K562 (cell line): ENCODE measurements at regions not wholly inside any gene's neighbourhood (a gene's known extent, or its start where the extent isn't known, plus 50 kb on each side); places are given as distances from the start of the nearest gene placed in this dataset.

Experiments
- ATAC-seq: fragments of 200-7000 bp; cut with Tn5 transposase; 3 replicates; pipeline ENCODE4 v1.9.1; 2020; ENCODE audit warnings: moderate library complexity
- BruUV-seq: library from RNA; stranded (reverse); fragments of 400-500 nt; replicated peaks from 2 replicates; lab custom pipeline; 2021; lab: Mats Ljungman, UMichigan
- CTCF ChIA-PET: fragments of 300-600 bp; formaldehyde crosslinking; extraction: SDS; loops from one replicate; lab custom pipeline; 2021; ENCODE audit warnings: low intra/inter-chr PET ratio; lab: Yijun Ruan, JAX
- POLR2A ChIA-PET: fragments of 300-600, 350-650 bp; sonication (Branson Sonifier 250); formaldehyde crosslinking; extraction: SDS; loops from one replicate; lab custom pipeline; 2021; ENCODE audit warnings: antibody characterized with exemption, inconsistent platforms; lab: Yijun Ruan, JAX
- DNase-seq, 4 experiments: peaks; one replicate each; pipeline versions ENCODE4 v3.0.0 to v3.0.0-alpha.2; 2011 to 2018; ENCODE audit warnings: low spot score in 3 of 4, mixed read lengths in 3 of 4; ENCODE audit errors: extremely low read depth in 1 of 4
- FAIRE-seq: peaks from 2 replicates; lab custom pipeline; 2011; peaks lifted over from hg19 to GRCh38; lab: Jason Lieb, UNC
- H2AFZ ChIP-seq: 2 replicates; pipeline ENCODE4 v1.6.0; 2011; ENCODE audit warnings: low read depth, low read length, control low read depth, inconsistent platforms
- H3K27ac ChIP-seq: fragments of 200-600 bp; 3 replicates; pipeline ENCODE4 v1.8.0; 2011; ENCODE audit warnings: low read depth, mild to moderate bottlenecking, control low read depth, inconsistent platforms, low read length, moderate library complexity, mixed read lengths; ENCODE audit errors: extremely low read depth
- H3K27me3 ChIP-seq, 2 experiments: fragments of 300-600 bp in 1 of 2; 2 replicates in 1 of 2; 3 replicates in 1 of 2; pipeline versions ENCODE4 v1.6.0 to v1.8.0; 2011; ENCODE audit warnings: inconsistent platforms in 2 of 2, low read length in 2 of 2, mild to moderate bottlenecking in 1 of 2, mixed read lengths in 1 of 2, moderate library complexity in 1 of 2; ENCODE audit not compliant: control insufficient read depth in 2 of 2, insufficient read depth in 2 of 2
- H3K36me3 ChIP-seq: fragments of 300-600 bp; 3 replicates; pipeline ENCODE4 v1.8.0; 2011; ENCODE audit warnings: mild to moderate bottlenecking, low read length, inconsistent platforms; ENCODE audit not compliant: control insufficient read depth, insufficient read depth
- H3K4me1 ChIP-seq, 2 experiments: fragments of 200-600 bp in 1 of 2; replicated peaks in 1 of 2; 2 replicates in 1 of 2; 3 replicates in 1 of 2; pipeline versions ENCODE4 v1.5.1 to v1.8.0; 2011; ENCODE audit warnings: inconsistent platforms in 2 of 2, low read length in 2 of 2, mild to moderate bottlenecking in 1 of 2, mixed read lengths in 1 of 2, moderate library complexity in 1 of 2; ENCODE audit not compliant: control insufficient read depth in 2 of 2, insufficient read depth in 2 of 2
- H3K4me2 ChIP-seq: 2 replicates; pipeline ENCODE4 v1.6.1; 2011; ENCODE audit warnings: low read length, control low read depth, inconsistent platforms, mixed read lengths; ENCODE audit not compliant: insufficient read depth
- H3K4me3 ChIP-seq: fragments of 200-600 bp; sonication (generic), shearing (Covaris generic); 2 replicates; pipeline ENCODE4 v1.5.1; 2016; ENCODE audit warnings: control low read depth, inconsistent platforms
- H3K79me2 ChIP-seq: fragments of 200-600 bp; 3 replicates; pipeline ENCODE4 v1.8.0; 2011; ENCODE audit warnings: low read length, inconsistent platforms; ENCODE audit not compliant: control insufficient read depth, insufficient read depth
- H3K9ac ChIP-seq, 2 experiments: 2 replicates each; pipeline versions ENCODE4 v1.6.0 to v1.6.1; 2011; ENCODE audit warnings: low read depth in 2 of 2, low read length in 2 of 2, control low read depth in 1 of 2, inconsistent platforms in 1 of 2, mild to moderate bottlenecking in 1 of 2, mixed read lengths in 1 of 2; ENCODE audit not compliant: insufficient read depth in 1 of 2
- H3K9me1 ChIP-seq: one replicate; pipeline ENCODE4 v1.6.0; 2011; ENCODE audit warnings: inconsistent platforms, mild to moderate bottlenecking, low read length, moderate library complexity; ENCODE audit not compliant: control insufficient read depth, insufficient read depth
- H3K9me3 ChIP-seq: replicated peaks from 2 replicates; pipeline ENCODE4 v1.5.1; 2011; ENCODE audit warnings: low read depth, low read length, inconsistent platforms; ENCODE audit not compliant: control insufficient read depth, insufficient read depth
- H4K20me1 ChIP-seq: replicated peaks from 2 replicates; pipeline ENCODE4 v1.6.1; 2011; ENCODE audit warnings: low read length, inconsistent platforms, mixed read lengths; ENCODE audit not compliant: control insufficient read depth, insufficient read depth
- ATF2 ChIP-seq: sonication (generic); formaldehyde crosslinking; IDR thresholded peaks from 2 replicates; pipeline ENCODE4 v1.8.1; 2022; ENCODE audit warnings: missing genetic modification reagents
- CHD1 ChIP-seq: fragments of 200-600 bp; sonication (generic); IDR thresholded peaks from one replicate; pipeline ENCODE4 v1.6.1; 2012; ENCODE audit warnings: mild to moderate bottlenecking, moderate library complexity, low read length, inconsistent platforms
- DMBX1 ChIP-seq: fragments of 250-450 bp; sonication (Bioruptor Pico); IDR thresholded peaks from 2 replicates; pipeline ENCODE4 v1.8.0; 2022; ENCODE audit warnings: inconsistent platforms, mild to moderate bottlenecking, moderate library complexity, borderline replicate concordance
- E2F1 ChIP-seq: sonication (generic); formaldehyde crosslinking; IDR thresholded peaks from 2 replicates; pipeline ENCODE4 v1.8.1; 2023; ENCODE audit warnings: mild to moderate bottlenecking, missing genetic modification reagents, moderate library complexity
- GABPB1 ChIP-seq: sonication (generic); formaldehyde crosslinking; IDR thresholded peaks from 2 replicates; pipeline ENCODE4 v1.8.0; 2022; ENCODE audit warnings: mild to moderate bottlenecking, missing genetic modification reagents
- GTF2A2 ChIP-seq: IDR thresholded peaks from 2 replicates; pipeline ENCODE4 v1.6.1; 2016; ENCODE audit warnings: mild to moderate bottlenecking, missing genetic modification characterization, missing compliant biosample characterization
- MTA3 ChIP-seq: fragments of 450-650 bp; formaldehyde crosslinking; IDR thresholded peaks from 2 replicates; pipeline ENCODE4 v1.6.1; 2017; ENCODE audit warnings: mild to moderate bottlenecking, borderline replicate concordance
- POLR2AphosphoS2 ChIP-seq: IDR thresholded peaks from 2 replicates; pipeline ENCODE4 v1.6.1; 2012; ENCODE audit warnings: low read length, improper control_type of control experiment
- SAP30 ChIP-seq: fragments of 200-600 bp; sonication (generic); IDR thresholded peaks from 2 replicates; pipeline ENCODE4 v1.6.1; 2012; ENCODE audit warnings: borderline replicate concordance, low read depth, mild to moderate bottlenecking, moderate library complexity, low read length, control low read depth, inconsistent platforms; ENCODE audit not compliant: insufficient read depth, poor library complexity, severe bottlenecking
- U2AF1 ChIP-seq: fragments of 200-400 bp; formaldehyde crosslinking; optimal IDR thresholded peaks from 2 replicates; pipeline ENCODE3; 2017; ENCODE audit warnings: mild to moderate bottlenecking, low read depth, low read length, moderate library complexity
- ZBTB26 ChIP-seq: fragments of 450-650 bp; formaldehyde crosslinking; IDR thresholded peaks from 2 replicates; pipeline ENCODE4 v1.4.0; 2022; ENCODE audit warnings: missing genetic modification characterization
- ZFP30 ChIP-seq: fragments of 250-450 bp; sonication (Bioruptor Pico); IDR thresholded peaks from 2 replicates; pipeline ENCODE4 v1.8.0; 2022; ENCODE audit warnings: moderate library complexity, mild to moderate bottlenecking, inconsistent platforms, borderline replicate concordance
- ZFX ChIP-seq: sonication (generic); formaldehyde crosslinking; IDR thresholded peaks from 2 replicates; pipeline ENCODE4 v1.8.0; 2022; ENCODE audit warnings: mild to moderate bottlenecking, missing genetic modification reagents, moderate library complexity
- ZKSCAN8 ChIP-seq: fragments of 200-800 bp; sonication (Bioruptor generic); IDR thresholded peaks from 2 replicates; pipeline ENCODE4 v1.6.1; 2016; ENCODE audit warnings: missing genetic modification characterization, missing compliant biosample characterization
- ZNF224 ChIP-seq: sonication (generic); formaldehyde crosslinking; IDR thresholded peaks from 2 replicates; pipeline ENCODE4 v1.8.0; 2022; ENCODE audit warnings: mild to moderate bottlenecking, missing genetic modification reagents
- ZNF232 ChIP-seq: sonication (generic); formaldehyde crosslinking; IDR thresholded peaks from 2 replicates; pipeline ENCODE4 v1.8.0; 2022; ENCODE audit warnings: mild to moderate bottlenecking, missing genetic modification reagents
- ZSCAN29 ChIP-seq: fragments of 450-650 bp; IDR thresholded peaks from 2 replicates; pipeline ENCODE4 v1.6.1; 2017
- WGBS: fragments of 100-300 bp; shearing (Covaris generic); methylation state at CpG from one replicate; pipeline ENCODE4 v1.1.6; 2016; ENCODE audit warnings: low coverage, mixed read lengths; ENCODE audit not compliant: insufficient coverage; ENCODE audit errors: missing lambda C conversion rate; 5-methylcytosine and 5-hydroxymethylcytosine counted together
- in situ Hi-C: fragments of 300-500 bp; cut with MboI; formaldehyde crosslinking; loops from 4 replicates; pipeline ENCODE4 v1.15.0; 2018; ENCODE audit warnings: inconsistent platforms, mixed read lengths
- intact Hi-C: fragments of 100-400 bp; cut with micrococcal nuclease; formaldehyde crosslinking; loops from 2 replicates; pipeline ENCODE4 v1.14.2; 2022

GRCh38 chr11:69238573-69239351 lies 55.2 kb upstream of the MYEOV start:
- no peak for ATAC-seq
- Histone ChIP-seq H3K9me1 (no peaks in the 10 kb centered on the region), H4K20me1 (no peaks in the 10 kb centered on the region), H3K79me2 (no peaks in the 10 kb centered on the region), H3K4me1 (no peaks in the 10 kb centered on the region), H3K27ac (no peak overlapping the region), H3K9ac (no peak overlapping the region), H3K9me3 (no peaks in the 10 kb centered on the region), H2AFZ (no peak overlapping the region), H3K27me3 (peaks cover 6 to 7% of the 10 kb centered on the region in 2 experiments; a peak in 3 of 5 replicates), H3K36me3 (no peaks in the 10 kb centered on the region), H3K4me3 (no peak overlapping the region), H3K4me2 (no peak overlapping the region)
- 2% methylated on average over 5 of the region's 5 CpGs for WGBS
- DNase-seq, result no peak
- ChIA-PET POLR2A (no interaction called here), CTCF (no interaction called here)
- intact Hi-C loops, result loop anchor here (10.0 kb wide), 1 partner anchor 406 kb away; the partner anchor contains the start of gene CCND1
- in situ Hi-C loops, result no loop called here
- no peak for FAIRE-seq
- BruUV-seq, result no TSS peak
- TF ChIP-seq MTA3, result no peak
- no peak for TF ChIP-seq ATF2 (CRISPR knock-in tag)
- no peak for TF ChIP-seq ZFP30
- no peak for TF ChIP-seq ZNF224
- no peak for TF ChIP-seq E2F1 (CRISPR knock-in tag)
- TF ChIP-seq POLR2AphosphoS2, result no peak
- no peak for TF ChIP-seq ZKSCAN8 (CRISPR knock-in tag)
- no peak for TF ChIP-seq ZNF232 (CRISPR knock-in tag)
- TF ChIP-seq CHD1, result no peak
- no peak for TF ChIP-seq GTF2A2 (tag)
- no peak for TF ChIP-seq U2AF1
- TF ChIP-seq SAP30, result no peak
- no peak for TF ChIP-seq ZSCAN29
- TF ChIP-seq GABPB1, result no peak
- no peak for TF ChIP-seq ZFX (CRISPR knock-in tag)
- no peak for TF ChIP-seq DMBX1
- TF ChIP-seq ZBTB26 (CRISPR knock-in tag), result no peak
